Fibroblast of the aortic adventitia (primary cell): ENCODE measurements at regions not wholly inside any gene's neighbourhood (a gene's known extent, or its start where the extent isn't known, plus 50 kb on each side); places are given as distances from the start of the nearest gene placed in this dataset.

Experiments used
- DNase-seq: peaks from one replicate; pipeline ENCODE4 v3.0.0-alpha.2; 2010; ENCODE audit warnings: low read depth
- H3K4me3 ChIP-seq: 2 replicates; pipeline ENCODE4 v1.5.1; 2011; ENCODE audit warnings: low read depth, mild to moderate bottlenecking, control low read depth, low read length, moderate library complexity
- CTCF ChIP-seq: IDR thresholded peaks from 2 replicates; pipeline ENCODE4 v1.5.1; 2011; ENCODE audit warnings: mild to moderate bottlenecking, low read length, control low read depth, inconsistent platforms; ENCODE audit not compliant: insufficient read depth

- DNase-seq = no peak
- TF ChIP-seq CTCF = no peak
- H3K4me3 ChIP-seq = no peak overlapping the region
Measured at GRCh38 chr11:134478176-134478575, 66.1 kb upstream of the B3GAT1 start.

GRCh38 chr11:134477486-134477885 lies 65.4 kb upstream of the B3GAT1 start:
- no peak overlapping the region for H3K4me3 ChIP-seq
- no peak for DNase-seq
- no peak for TF ChIP-seq CTCF

DNA sequence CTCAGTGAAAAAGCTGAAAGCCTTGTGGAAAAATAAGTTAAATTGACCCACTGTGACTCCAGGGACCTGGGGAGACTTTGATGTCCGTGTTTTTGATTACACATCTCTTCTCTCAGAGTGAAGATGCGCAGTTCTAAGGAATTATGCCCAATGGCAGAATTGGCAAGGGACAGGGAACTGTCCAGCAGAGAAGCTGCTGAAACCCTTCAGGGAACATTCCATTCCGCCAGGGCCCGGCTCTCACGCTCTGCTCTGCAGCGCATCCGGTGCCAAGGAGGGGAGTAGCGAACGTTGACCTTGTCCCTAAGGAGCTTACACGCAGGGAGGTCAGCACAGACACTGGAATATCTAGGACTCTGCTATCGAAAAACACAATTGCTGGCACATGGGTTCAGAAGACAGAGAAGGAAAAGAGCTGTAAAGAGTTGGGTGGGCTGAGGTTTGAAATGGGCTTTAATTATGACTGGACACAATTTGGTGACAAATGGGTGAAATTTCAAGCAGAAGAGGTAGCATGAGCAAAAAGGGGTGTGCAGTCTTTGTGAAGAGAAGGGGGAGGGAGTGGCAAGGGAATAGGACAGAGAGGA lies 64.5 kb upstream of the B3GAT1 start:
- H3K4me3 ChIP-seq = no peak overlapping the region
- DNase-seq = no peak
- TF ChIP-seq CTCF = no peak

GRCh38 chr11:134475951-134476350 lies 63.9 kb upstream of the B3GAT1 start:
- no peak for TF ChIP-seq CTCF
- no peak for DNase-seq
- H3K4me3 ChIP-seq = no peak overlapping the region

- DNase-seq = no peak
- TF ChIP-seq CTCF = no peak
- H3K4me3 ChIP-seq = no peak overlapping the region
Measured at GRCh38 chr11:134474942-134475341, 62.9 kb upstream of the B3GAT1 start.

DNA sequence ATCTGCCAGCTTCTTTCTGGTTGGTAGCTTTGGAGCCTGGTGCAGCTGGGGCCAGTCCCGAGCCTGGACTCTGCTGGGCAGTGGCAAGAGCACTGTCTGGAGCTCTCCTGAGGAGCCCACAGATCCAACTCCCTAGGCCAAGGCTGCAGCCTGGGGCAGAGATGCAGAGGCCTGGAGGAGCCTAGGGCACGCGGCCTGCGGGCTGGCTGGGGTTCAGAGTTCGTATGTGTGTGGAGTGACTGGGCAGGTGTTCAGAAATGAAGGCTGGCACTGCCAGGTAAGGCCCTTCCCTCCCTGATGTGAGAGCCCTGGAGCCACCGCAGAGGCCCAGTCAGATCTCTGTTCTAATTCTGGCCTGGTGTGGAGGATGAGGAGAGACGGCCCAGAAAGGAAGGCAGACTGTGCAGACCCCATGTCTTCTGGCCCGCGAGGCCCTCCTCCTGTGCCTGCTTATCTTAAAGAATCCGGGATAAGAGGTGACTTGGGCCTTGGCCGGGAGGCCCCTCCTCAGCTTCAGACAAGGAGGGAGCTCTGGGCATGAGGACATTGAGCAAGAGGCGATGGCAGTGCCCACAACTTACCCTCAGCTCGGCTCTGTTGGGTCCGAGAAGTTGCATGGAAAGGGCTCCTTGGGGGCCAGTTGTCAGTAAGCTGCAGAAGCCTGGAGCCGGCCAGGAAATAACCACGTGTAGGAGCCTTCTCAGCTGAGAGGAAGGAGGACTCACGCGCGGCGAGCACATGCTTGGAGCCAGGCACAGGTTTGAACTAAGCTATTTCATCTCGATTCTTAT lies 62.2 kb upstream of the B3GAT1 start:
- no peak for TF ChIP-seq CTCF
- H3K4me3 ChIP-seq = no peak overlapping the region
- no peak for DNase-seq
